GM21528 (cell line): ENCODE measurements at regions not wholly inside any gene's neighbourhood (a gene's known extent, or its start where the extent isn't known, plus 50 kb on each side); places are given as distances from the start of the nearest gene placed in this dataset.

Experiments
- ATAC-seq: cut with Tn5 transposase; IDR thresholded peaks from one replicate; pipeline ENCODE4 v1.9.1; 2021; ENCODE audit warnings: mild to moderate bottlenecking, moderate library complexity; ENCODE audit not compliant: unreplicated experiment, low FRiP score

GRCh38 chr6:4470698-4471210, 305.4 kb upstream of the CDYL start:
- no peak for ATAC-seq

- no peak for ATAC-seq
Observed at GRCh38 chr6:4466769-4467480, 309.3 kb upstream of the CDYL start.

- no peak for ATAC-seq
Observed at GRCh38 chr6:4466261-4466660, 309.9 kb upstream of the CDYL start.

- no peak for ATAC-seq
Observed at GRCh38 chr6:4464638-4465037, 311.6 kb upstream of the CDYL start.

GRCh38 chr6:4463236-4463635, 313.0 kb upstream of the CDYL start:
- ATAC-seq = no peak

- no peak for ATAC-seq
Observed at GRCh38 chr6:4460586-4461475, 315.4 kb upstream of the CDYL start.

GRCh38 chr6:4459996-4460395, 316.2 kb upstream of the CDYL start:
- ATAC-seq = no peak

GRCh38 chr6:4459032-4459431, 317.2 kb upstream of the CDYL start:
- ATAC-seq = no peak

- no peak for ATAC-seq
Observed at GRCh38 chr6:4451718-4452117, 316.3 kb upstream of the ECI2 start.

- no peak for ATAC-seq
Observed at GRCh38 chr6:4451081-4451480, 315.7 kb upstream of the ECI2 start.

GRCh38 chr6:4450237-4450636, 314.9 kb upstream of the ECI2 start:
- no peak for ATAC-seq

- ATAC-seq = no peak
Observed at GRCh38 chr6:4449409-4449808, 314.0 kb upstream of the ECI2 start.

GRCh38 chr6:4448841-4449240, 313.5 kb upstream of the ECI2 start:
- ATAC-seq = no peak

GRCh38 chr6:4447639-4448330, 312.4 kb upstream of the ECI2 start:
- ATAC-seq = no peak

GRCh38 chr6:4446982-4447381, 311.6 kb upstream of the ECI2 start:
- ATAC-seq = no peak

- ATAC-seq = no peak
Observed at GRCh38 chr6:4441981-4442434, 306.6 kb upstream of the ECI2 start.

- no peak for ATAC-seq
Observed at GRCh38 chr6:4439159-4439558, 303.8 kb upstream of the ECI2 start.

- ATAC-seq = no peak
Observed at GRCh38 chr6:4437342-4437741, 302.0 kb upstream of the ECI2 start.

- ATAC-seq = no peak
Observed at GRCh38 chr6:4435981-4436445, 300.6 kb upstream of the ECI2 start.

GRCh38 chr6:4434655-4435054, 299.3 kb upstream of the ECI2 start:
- no peak for ATAC-seq

- no peak for ATAC-seq
Observed at GRCh38 chr6:4433199-4433598, 297.8 kb upstream of the ECI2 start.
